Trophoblast cell (in vitro differentiated cells and primary cell): ENCODE measurements at regions not wholly inside any gene's neighbourhood (a gene's known extent, or its start where the extent isn't known, plus 50 kb on each side); places are given as distances from the start of the nearest gene placed in this dataset.

Source experiments
- DNase-seq, 2 donors: peaks; one replicate each; pipeline ENCODE4 v3.0.0-alpha.2; 2016
- H2AFZ ChIP-seq: 2 replicates; pipeline ENCODE4 v1.6.1; 2013; ENCODE audit warnings: low read length, moderate library complexity, mild to moderate bottlenecking; ENCODE audit not compliant: insufficient read depth, poor library complexity
- H2AK5ac ChIP-seq: 2 replicates; pipeline ENCODE4 v1.6.1; 2013; ENCODE audit warnings: mild to moderate bottlenecking, low read length
- H2BK120ac ChIP-seq: 2 replicates; pipeline ENCODE4 v1.6.1; 2013; ENCODE audit warnings: low read length, mild to moderate bottlenecking, moderate library complexity; ENCODE audit not compliant: insufficient read depth, poor library complexity
- H2BK12ac ChIP-seq: 2 replicates; pipeline ENCODE4 v1.6.1; 2013; ENCODE audit warnings: mild to moderate bottlenecking, low read length, moderate library complexity
- H2BK5ac ChIP-seq: 2 replicates; pipeline ENCODE4 v1.6.1; 2013; ENCODE audit warnings: low read length, low read depth, moderate library complexity, mild to moderate bottlenecking; ENCODE audit not compliant: poor library complexity
- H3K14ac ChIP-seq: 2 replicates; pipeline ENCODE4 v1.6.1; 2013; ENCODE audit warnings: mild to moderate bottlenecking, low read length
- H3K18ac ChIP-seq: 2 replicates; pipeline ENCODE4 v1.6.1; 2013; ENCODE audit warnings: mild to moderate bottlenecking, low read length
- H3K23ac ChIP-seq: 2 replicates; pipeline ENCODE4 v1.6.1; 2013; ENCODE audit warnings: low read length
- H3K27ac ChIP-seq: 2 replicates; pipeline ENCODE4 v1.5.1; 2013; ENCODE audit warnings: low read depth, mild to moderate bottlenecking, inconsistent platforms, low read length, moderate library complexity
- H3K27me3 ChIP-seq: 2 replicates; pipeline ENCODE4 v1.6.1; 2013; ENCODE audit warnings: inconsistent platforms, mild to moderate bottlenecking, low read length, moderate library complexity; ENCODE audit not compliant: insufficient read depth
- H3K36me3 ChIP-seq, 2 experiments: 1 replicate in 1 of 2; 2 replicates in 1 of 2; pipeline ENCODE4 v1.6.1; 2013; ENCODE audit warnings: low read length in 2 of 2, mild to moderate bottlenecking in 2 of 2, moderate library complexity in 1 of 2; ENCODE audit not compliant: insufficient read depth in 2 of 2, control insufficient read depth in 1 of 2
- H3K4ac ChIP-seq: 2 replicates; pipeline ENCODE4 v1.6.1; 2013; ENCODE audit warnings: low read depth, mild to moderate bottlenecking, low read length, moderate library complexity
- H3K4me1 ChIP-seq, 2 experiments: 1 replicate in 1 of 2; 2 replicates in 1 of 2; pipeline ENCODE4 v1.6.1; 2013; ENCODE audit warnings: low read length in 2 of 2, mild to moderate bottlenecking in 2 of 2, moderate library complexity in 1 of 2; ENCODE audit not compliant: insufficient read depth in 2 of 2, control insufficient read depth in 1 of 2
- H3K4me2 ChIP-seq: 2 replicates; pipeline ENCODE4 v1.6.1; 2013; ENCODE audit warnings: inconsistent platforms, mild to moderate bottlenecking, low read length, moderate library complexity
- H3K4me3 ChIP-seq: 2 replicates; pipeline ENCODE4 v1.5.1; 2013; ENCODE audit warnings: mild to moderate bottlenecking, low read depth, low read length, inconsistent platforms
- H3K79me1 ChIP-seq: one replicate; pipeline ENCODE4 v1.6.1; 2013; ENCODE audit warnings: low read length
- H3K79me2 ChIP-seq: 2 replicates; pipeline ENCODE4 v1.6.1; 2013; ENCODE audit warnings: low read length, mild to moderate bottlenecking; ENCODE audit not compliant: control insufficient read depth, insufficient read depth, poor library complexity
- H3K9ac ChIP-seq: 2 replicates; pipeline ENCODE4 v1.6.1; 2013; ENCODE audit warnings: mild to moderate bottlenecking, low read length
- H3K9me3 ChIP-seq: 2 replicates; pipeline ENCODE4 v1.6.1; 2013; ENCODE audit warnings: low read depth, mild to moderate bottlenecking, control low read depth, inconsistent platforms, low read length; ENCODE audit not compliant: insufficient read depth
- H4K12ac ChIP-seq: 2 replicates; pipeline ENCODE4 v1.6.1; 2013; ENCODE audit warnings: low read depth, mild to moderate bottlenecking, low read length, moderate library complexity
- H4K8ac ChIP-seq: 2 replicates; pipeline ENCODE4 v1.6.1; 2013; ENCODE audit warnings: low read depth, mild to moderate bottlenecking, low read length, moderate library complexity
- H4K91ac ChIP-seq: one replicate; pipeline ENCODE4 v1.6.1; 2013; ENCODE audit warnings: low read depth, mild to moderate bottlenecking, low read length, moderate library complexity
- WGBS: extraction: QIAGEN DNeasy Blood & Tissue Kit; methylation state at CpG from one replicate; pipeline ENCODE4 v1.1.7; 2013; ENCODE audit warnings: missing lambda C conversion rate; ENCODE audit not compliant: insufficient read length, insufficient coverage; ENCODE audit errors: extremely low coverage; 5-methylcytosine and 5-hydroxymethylcytosine counted together

GRCh38 chr13:53512635-53513034 lies 484.0 kb downstream of the OLFM4 start:
- H3K4me1 ChIP-seq = no peaks in the 10 kb centered on the region
- no peak overlapping the region for H4K12ac ChIP-seq
- H3K9ac ChIP-seq = no peak overlapping the region
- no peak for DNase-seq
- H3K27me3 ChIP-seq = no peaks in the 10 kb centered on the region
- no peak overlapping the region for H4K8ac ChIP-seq
- H3K79me1 ChIP-seq = no peaks in the 10 kb centered on the region
- no peak overlapping the region for H2AK5ac ChIP-seq
- H2BK5ac ChIP-seq = no peak overlapping the region
- no peak overlapping the region for H2BK12ac ChIP-seq
- H4K91ac ChIP-seq = no peak overlapping the region
- no peak overlapping the region for H3K18ac ChIP-seq
- no peak overlapping the region for H3K23ac ChIP-seq
- no peaks in the 10 kb centered on the region for H3K36me3 ChIP-seq
- H3K4ac ChIP-seq = no peak overlapping the region
- no peak overlapping the region for H3K14ac ChIP-seq
- no peak overlapping the region for H2AFZ ChIP-seq
- WGBS = no CpG with 5 or more reads among the region's 1 CpG
- no peak overlapping the region for H3K27ac ChIP-seq
- no peak overlapping the region for H3K4me2 ChIP-seq
- no peak overlapping the region for H3K4me3 ChIP-seq
- no peaks in the 10 kb centered on the region for H3K9me3 ChIP-seq
- no peaks in the 10 kb centered on the region for H3K79me2 ChIP-seq
- no peak overlapping the region for H2BK120ac ChIP-seq

GRCh38 chr13:53513226-53513625 lies 484.6 kb downstream of the OLFM4 start:
- Histone ChIP-seq H3K23ac (no peak overlapping the region), H3K36me3 (no peaks in the 10 kb centered on the region), H3K79me1 (no peaks in the 10 kb centered on the region), H4K12ac (no peak overlapping the region), H3K4ac (no peak overlapping the region), H3K9ac (no peak overlapping the region), H3K4me1 (no peaks in the 10 kb centered on the region), H2BK120ac (no peak overlapping the region), H3K79me2 (no peaks in the 10 kb centered on the region), H3K27me3 (no peaks in the 10 kb centered on the region), H3K4me2 (no peak overlapping the region), H2BK12ac (no peak overlapping the region), H2BK5ac (no peak overlapping the region), H3K9me3 (no peaks in the 10 kb centered on the region), H2AFZ (no peak overlapping the region), H2AK5ac (no peak overlapping the region), H3K4me3 (no peak overlapping the region), H3K18ac (no peak overlapping the region), H3K14ac (no peak overlapping the region), H4K8ac (no peak overlapping the region), H3K27ac (no peak overlapping the region), H4K91ac (no peak overlapping the region)
- DNase-seq = no peak
- WGBS = no CpG with 5 or more reads among the region's 4 CpGs

- no peaks in the 10 kb centered on the region for H3K79me1 ChIP-seq
- no peak overlapping the region for H2AK5ac ChIP-seq
- no peak overlapping the region for H2BK5ac ChIP-seq
- no peaks in the 10 kb centered on the region for H3K9me3 ChIP-seq
- no peak overlapping the region for H3K4me2 ChIP-seq
- H3K4me3 ChIP-seq = no peak overlapping the region
- H3K18ac ChIP-seq = no peak overlapping the region
- H3K9ac ChIP-seq = no peak overlapping the region
- no peak overlapping the region for H4K91ac ChIP-seq
- no peak for DNase-seq
- no peak overlapping the region for H3K27ac ChIP-seq
- no peak overlapping the region for H3K4ac ChIP-seq
- no peak overlapping the region for H2BK12ac ChIP-seq
- no peak overlapping the region for H4K8ac ChIP-seq
- no peaks in the 10 kb centered on the region for H3K4me1 ChIP-seq
- H3K27me3 ChIP-seq = no peaks in the 10 kb centered on the region
- no peak overlapping the region for H2BK120ac ChIP-seq
- H3K23ac ChIP-seq = no peak overlapping the region
- no peaks in the 10 kb centered on the region for H3K36me3 ChIP-seq
- H2AFZ ChIP-seq = no peak overlapping the region
- no peak overlapping the region for H4K12ac ChIP-seq
- no peak overlapping the region for H3K14ac ChIP-seq
- H3K79me2 ChIP-seq = no peaks in the 10 kb centered on the region
These were observed 491.5 kb downstream of the OLFM4 start for GRCh38 chr13:53520132-53520531.

GRCh38 chr13:53522034-53522433 lies 493.4 kb downstream of the OLFM4 start:
- Histone ChIP-seq H3K4me1 (no peaks in the 10 kb centered on the region), H3K27me3 (no peaks in the 10 kb centered on the region), H2BK12ac (no peak overlapping the region), H3K14ac (no peak overlapping the region), H3K9ac (no peak overlapping the region), H3K4ac (no peak overlapping the region), H3K27ac (no peak overlapping the region), H3K79me2 (no peaks in the 10 kb centered on the region), H4K12ac (no peak overlapping the region), H3K23ac (no peak overlapping the region), H2AK5ac (no peak overlapping the region), H3K4me2 (no peak overlapping the region), H2BK5ac (no peak overlapping the region), H4K8ac (no peak overlapping the region), H3K79me1 (no peaks in the 10 kb centered on the region), H2BK120ac (no peak overlapping the region), H3K9me3 (no peaks in the 10 kb centered on the region), H3K36me3 (no peaks in the 10 kb centered on the region), H4K91ac (no peak overlapping the region), H2AFZ (no peak overlapping the region), H3K18ac (no peak overlapping the region), H3K4me3 (no peak overlapping the region)
- DNase-seq = no peak

GRCh38 chr13:53537586-53537985 lies 509.0 kb downstream of the OLFM4 start:
- H3K4ac ChIP-seq = no peak overlapping the region
- H3K4me2 ChIP-seq = no peak overlapping the region
- H3K23ac ChIP-seq = no peak overlapping the region
- no peak overlapping the region for H4K8ac ChIP-seq
- no peak overlapping the region for H4K12ac ChIP-seq
- no peaks in the 10 kb centered on the region for H3K79me2 ChIP-seq
- no peak overlapping the region for H2BK12ac ChIP-seq
- no peak overlapping the region for H3K27ac ChIP-seq
- H3K36me3 ChIP-seq = no peaks in the 10 kb centered on the region
- H3K14ac ChIP-seq = no peak overlapping the region
- WGBS = no CpG with 5 or more reads among the region's 1 CpG
- no peak overlapping the region for H3K9ac ChIP-seq
- H3K79me1 ChIP-seq = no peaks in the 10 kb centered on the region
- H3K9me3 ChIP-seq = no peaks in the 10 kb centered on the region
- no peaks in the 10 kb centered on the region for H3K4me1 ChIP-seq
- no peak overlapping the region for H2BK120ac ChIP-seq
- H3K4me3 ChIP-seq = no peak overlapping the region
- no peak for DNase-seq
- H2AK5ac ChIP-seq = no peak overlapping the region
- H2BK5ac ChIP-seq = no peak overlapping the region
- no peaks in the 10 kb centered on the region for H3K27me3 ChIP-seq
- no peak overlapping the region for H4K91ac ChIP-seq
- no peak overlapping the region for H2AFZ ChIP-seq
- no peak overlapping the region for H3K18ac ChIP-seq
